Cardiac fibroblast (primary cell): ENCODE measurements at regions not wholly inside any gene's neighbourhood (a gene's known extent, or its start where the extent isn't known, plus 50 kb on each side); places are given as distances from the start of the nearest gene placed in this dataset.

Source experiments
- DNase-seq, 2 donors: peaks; one replicate each; pipeline versions ENCODE4 v3.0.0 to v3.0.0-alpha.2; 2010; ENCODE audit warnings: low read depth in 2 of 2
- H3K4me3 ChIP-seq, 2 donors: replicated peaks in 1 of 2; 1 replicate in 1 of 2; 2 replicates in 1 of 2; pipeline ENCODE4 v1.5.1; 2011; ENCODE audit warnings: low read depth in 2 of 2, low read length in 2 of 2, mild to moderate bottlenecking in 2 of 2, moderate library complexity in 1 of 2
- CTCF ChIP-seq: IDR thresholded peaks from one replicate; pipeline ENCODE4 v1.5.1; 2011; ENCODE audit warnings: low read depth, mild to moderate bottlenecking, low read length, inconsistent platforms

DNA sequence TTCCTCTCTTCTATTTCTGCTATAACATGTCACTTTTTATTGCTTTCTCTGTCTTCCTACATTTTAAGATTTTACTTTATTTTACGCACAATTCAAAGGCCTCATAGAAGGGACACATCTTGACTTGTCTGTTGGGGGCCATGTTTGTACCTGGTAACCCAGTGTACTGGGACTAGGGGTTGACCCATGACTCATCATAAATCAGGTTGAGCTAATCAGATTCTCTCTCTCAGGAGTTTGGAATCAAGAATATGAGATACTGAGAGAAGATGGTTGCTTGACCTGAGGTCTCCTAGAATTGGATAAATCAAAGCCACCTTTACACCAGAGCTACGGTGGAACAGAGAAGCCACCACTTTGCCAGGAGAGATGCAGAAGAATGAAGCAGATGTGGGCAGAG lies 153.0 kb downstream of the UXS1 start:
- no peak for DNase-seq
- no peak overlapping the region for H3K4me3 ChIP-seq
- no peak for TF ChIP-seq CTCF

DNA sequence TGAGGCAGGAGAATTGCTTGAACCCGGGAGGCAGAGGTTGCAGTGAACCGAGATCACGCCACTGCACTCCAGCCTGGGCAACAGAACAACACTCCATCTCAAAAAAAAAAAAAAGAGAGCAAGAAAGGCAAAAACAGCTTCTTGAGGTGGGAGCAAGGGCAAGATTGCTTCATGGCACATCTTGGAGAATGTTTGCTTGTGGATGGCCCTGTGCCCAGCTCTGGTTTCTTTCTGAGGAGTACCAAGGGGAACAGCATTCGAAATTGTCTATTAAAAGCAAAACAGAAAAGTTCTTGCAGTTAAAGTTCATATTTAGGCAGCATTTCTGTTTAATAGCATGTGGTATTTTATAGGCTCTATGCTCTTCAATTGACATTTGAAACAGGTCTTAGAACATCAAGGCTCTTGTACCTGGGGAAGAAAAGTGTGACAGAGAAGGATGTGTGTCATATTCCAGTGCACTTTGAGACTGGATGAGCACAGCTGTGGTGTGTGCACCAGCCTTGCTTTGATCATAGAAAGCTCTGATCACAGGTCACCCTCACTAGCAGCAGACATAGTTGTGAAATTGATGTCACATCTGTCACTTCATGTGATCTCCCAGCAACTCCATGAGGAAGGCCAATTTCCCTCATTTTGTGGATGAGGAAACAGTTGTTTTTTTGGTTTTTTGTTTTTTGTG lies 154.3 kb downstream of the UXS1 start:
- no peak for TF ChIP-seq CTCF
- DNase-seq = peak in 1 of 2 donors; percentile 29
- H3K4me3 ChIP-seq = no peak overlapping the region

- TF ChIP-seq CTCF = no peak
- DNase-seq = no peak
- H3K4me3 ChIP-seq = no peak overlapping the region
These were observed 155.3 kb downstream of the UXS1 start for GRCh38 chr2:106038601-106039375.

- no peak for TF ChIP-seq CTCF
- no peak for DNase-seq
These were observed 156.2 kb downstream of the UXS1 start for GRCh38 chr2:106037932-106038331.

GRCh38 chr2:106037262-106037661 lies 156.8 kb downstream of the UXS1 start:
- TF ChIP-seq CTCF = no peak
- DNase-seq = no peak
- no peak overlapping the region for H3K4me3 ChIP-seq

More at GRCh38 chr2:106037932-106038331, 156.2 kb downstream of the UXS1 start:
- no peak overlapping the region for H3K4me3 ChIP-seq

- H3K4me3 ChIP-seq = no peak overlapping the region
- no peak for DNase-seq
- TF ChIP-seq CTCF = no peak
These were observed 159.8 kb downstream of the UXS1 start for GRCh38 chr2:106034325-106034724.
